H1 (cell line): ENCODE measurements at regions not wholly inside any gene's neighbourhood (a gene's known extent, or its start where the extent isn't known, plus 50 kb on each side); places are given as distances from the start of the nearest gene placed in this dataset.

ENCODE experiments used
- ATF2 ChIP-seq: IDR thresholded peaks from 2 replicates; pipeline ENCODE4 v1.6.1; 2012; ENCODE audit warnings: low read length, inconsistent platforms
- CEBPB ChIP-seq: IDR thresholded peaks from 2 replicates; pipeline ENCODE4 v1.6.1; 2012; ENCODE audit warnings: low read depth, low read length
- EP300 ChIP-seq, 2 experiments: IDR thresholded peaks; 1 replicate in 1 of 2; 2 replicates in 1 of 2; pipeline ENCODE4 v1.6.1; 2011 to 2012; ENCODE audit warnings: low read depth in 2 of 2, low read length in 2 of 2, mild to moderate bottlenecking in 2 of 2, borderline replicate concordance in 1 of 2, inconsistent platforms in 1 of 2, moderate library complexity in 1 of 2
- EZH2 ChIP-seq: fragments of 200-600 bp; sonication (generic); IDR thresholded peaks from 2 replicates; pipeline ENCODE4 v1.7.1; 2012; ENCODE audit warnings: low read depth, mild to moderate bottlenecking, moderate library complexity, low read length, inconsistent platforms; ENCODE audit not compliant: severe bottlenecking
- KDM1A ChIP-seq: fragments of 200-600, 300-600 bp; sonication (generic); IDR thresholded peaks from 2 replicates; pipeline ENCODE4 v1.7.1; 2016; ENCODE audit warnings: mild to moderate bottlenecking, low read length, borderline replicate concordance
- POLR2A ChIP-seq, 2 experiments: IDR thresholded peaks; 1 replicate in 1 of 2; 2 replicates in 1 of 2; pipeline ENCODE4 v1.6.1; 2011; ENCODE audit warnings: low read depth in 2 of 2, low read length in 2 of 2, mild to moderate bottlenecking in 2 of 2; ENCODE audit errors: control extremely low read depth in 1 of 2
- POLR2AphosphoS5 ChIP-seq: IDR thresholded peaks from 2 replicates; pipeline ENCODE4 v1.6.1; 2011; ENCODE audit warnings: low read depth, low read length
- SIN3A ChIP-seq, 2 experiments: IDR thresholded peaks in 1 of 2; conservative IDR thresholded peaks in 1 of 2; 2 replicates each; pipeline ENCODE4 v1.6.1; 2011 to 2012; ENCODE audit warnings: low read length in 2 of 2, improper control_type of control experiment in 1 of 2, low read depth in 1 of 2, mild to moderate bottlenecking in 1 of 2
- TEAD4 ChIP-seq: IDR thresholded peaks from 2 replicates; pipeline ENCODE4 v1.6.1; 2012; ENCODE audit warnings: low read depth, low read length, inconsistent platforms, mixed read lengths
- TF ChIP-seq, protein P1 (sequence below), 3 experiments: IDR thresholded peaks; 1 replicate in 2 of 3; 2 replicates in 1 of 3; pipeline versions ENCODE4 v1.5.1 to v1.6.1; 2011; ENCODE audit warnings: low read length in 3 of 3, mild to moderate bottlenecking in 3 of 3, inconsistent platforms in 2 of 3, low read depth in 1 of 3, moderate library complexity in 1 of 3; ENCODE audit not compliant: insufficient read depth in 1 of 3; ENCODE audit errors: control extremely low read depth in 1 of 3
- TF ChIP-seq, protein P2 (sequence below): IDR thresholded peaks from 2 replicates; pipeline ENCODE4 v1.6.1; 2012; ENCODE audit warnings: inconsistent platforms
- TF ChIP-seq, protein P3 (sequence below): IDR thresholded peaks from 2 replicates; pipeline ENCODE4 v1.6.1; 2011; ENCODE audit warnings: low read depth, mild to moderate bottlenecking, low read length; ENCODE audit not compliant: insufficient read depth

DNA sequence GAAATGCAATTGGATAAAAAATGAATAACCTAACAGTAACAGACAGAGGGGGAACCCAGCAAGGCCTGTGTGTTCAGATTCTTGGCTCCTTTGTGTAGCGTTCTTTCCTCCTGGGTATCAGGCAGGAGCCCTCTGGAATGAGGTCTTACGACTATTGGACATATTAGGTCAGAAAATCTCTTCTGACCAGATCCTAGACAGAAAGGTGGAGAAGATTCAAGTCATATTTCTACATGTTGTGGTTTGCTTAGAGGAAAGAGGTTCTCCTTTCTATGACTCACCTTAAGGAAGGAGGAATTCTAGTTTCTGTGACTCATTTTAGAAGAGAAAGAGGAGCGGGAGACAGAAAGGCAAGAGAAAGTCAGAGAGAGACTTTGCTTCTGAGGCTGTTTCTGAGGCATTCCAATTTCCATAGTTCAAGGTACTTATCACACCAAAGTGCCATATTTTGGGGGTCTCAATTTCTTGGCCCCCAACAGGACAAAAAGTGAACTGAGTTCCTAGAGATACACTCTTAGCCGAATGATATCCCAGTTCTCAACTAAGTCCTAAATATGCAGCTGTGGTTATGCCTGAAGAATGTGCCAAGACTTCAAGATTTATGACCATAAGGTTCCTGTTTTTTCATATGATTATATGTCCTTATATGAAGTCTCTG is 618.6 kb downstream of the ZEB2 start:
- TF ChIP-seq POLR2A (IDR thresholded peaks at IDR 0.05; ENCODE audit: control extremely low read depth in 1 of 2, low read depth in 2 of 2, low read length in 2 of 2), result no peak
- no peak for TF ChIP-seq CEBPB
- no peak for TF ChIP-seq SIN3A (conservative IDR thresholded peaks at IDR 0.05 in 1 of 2, IDR thresholded peaks at IDR 0.05 in 1 of 2; ENCODE audit: low read depth in 1 of 2, low read length in 2 of 2)
- TF ChIP-seq, protein P1, sequence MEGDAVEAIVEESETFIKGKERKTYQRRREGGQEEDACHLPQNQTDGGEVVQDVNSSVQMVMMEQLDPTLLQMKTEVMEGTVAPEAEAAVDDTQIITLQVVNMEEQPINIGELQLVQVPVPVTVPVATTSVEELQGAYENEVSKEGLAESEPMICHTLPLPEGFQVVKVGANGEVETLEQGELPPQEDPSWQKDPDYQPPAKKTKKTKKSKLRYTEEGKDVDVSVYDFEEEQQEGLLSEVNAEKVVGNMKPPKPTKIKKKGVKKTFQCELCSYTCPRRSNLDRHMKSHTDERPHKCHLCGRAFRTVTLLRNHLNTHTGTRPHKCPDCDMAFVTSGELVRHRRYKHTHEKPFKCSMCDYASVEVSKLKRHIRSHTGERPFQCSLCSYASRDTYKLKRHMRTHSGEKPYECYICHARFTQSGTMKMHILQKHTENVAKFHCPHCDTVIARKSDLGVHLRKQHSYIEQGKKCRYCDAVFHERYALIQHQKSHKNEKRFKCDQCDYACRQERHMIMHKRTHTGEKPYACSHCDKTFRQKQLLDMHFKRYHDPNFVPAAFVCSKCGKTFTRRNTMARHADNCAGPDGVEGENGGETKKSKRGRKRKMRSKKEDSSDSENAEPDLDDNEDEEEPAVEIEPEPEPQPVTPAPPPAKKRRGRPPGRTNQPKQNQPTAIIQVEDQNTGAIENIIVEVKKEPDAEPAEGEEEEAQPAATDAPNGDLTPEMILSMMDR (IDR thresholded peaks at IDR 0.05; ENCODE audit: control extremely low read depth in 1 of 3, insufficient read depth in 1 of 3, low read depth in 1 of 3, low read length in 3 of 3), result no peak
- TF ChIP-seq, protein P2, sequence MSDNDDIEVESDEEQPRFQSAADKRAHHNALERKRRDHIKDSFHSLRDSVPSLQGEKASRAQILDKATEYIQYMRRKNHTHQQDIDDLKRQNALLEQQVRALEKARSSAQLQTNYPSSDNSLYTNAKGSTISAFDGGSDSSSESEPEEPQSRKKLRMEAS, result no peak
- TF ChIP-seq EZH2, result no peak
- TF ChIP-seq POLR2AphosphoS5, result no peak
- TF ChIP-seq, protein P3, sequence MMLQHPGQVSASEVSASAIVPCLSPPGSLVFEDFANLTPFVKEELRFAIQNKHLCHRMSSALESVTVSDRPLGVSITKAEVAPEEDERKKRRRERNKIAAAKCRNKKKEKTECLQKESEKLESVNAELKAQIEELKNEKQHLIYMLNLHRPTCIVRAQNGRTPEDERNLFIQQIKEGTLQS, result no peak
- no peak for TF ChIP-seq TEAD4
- TF ChIP-seq ATF2, result no peak
- no peak for TF ChIP-seq EP300 (IDR thresholded peaks at IDR 0.05; ENCODE audit: borderline replicate concordance in 1 of 2, low read depth in 2 of 2, low read length in 2 of 2)
- no peak for TF ChIP-seq KDM1A
